ENCODE measurements at regions not wholly inside any gene's neighbourhood (a gene's known extent, or its start where the extent isn't known, plus 50 kb on each side); places are given as distances from the start of the nearest gene placed in this dataset.

GRCh38 chr11:23490557-23491235 is 630.4 kb upstream of the CCDC179 start:
- H3K4me3 ChIP-seq (ENCODE audit: low read depth, low read length), result no peak overlapping the region
- no peak for DNase-seq (ENCODE audit: low read depth)
- TF ChIP-seq CTCF (IDR thresholded peaks at IDR 0.05; ENCODE audit: insufficient read depth, low read length), result no peak

GRCh38 chr11:23494981-23495380 is 634.7 kb upstream of the CCDC179 start:
- H3K4me3 ChIP-seq (ENCODE audit: low read depth, low read length), result no peak overlapping the region
- no peak for DNase-seq (ENCODE audit: low read depth)
- TF ChIP-seq CTCF (IDR thresholded peaks at IDR 0.05; ENCODE audit: insufficient read depth, low read length), result no peak

- H3K4me3 ChIP-seq (ENCODE audit: low read depth, low read length), result no peak overlapping the region
- TF ChIP-seq CTCF (IDR thresholded peaks at IDR 0.05; ENCODE audit: insufficient read depth, low read length), result no peak
- DNase-seq (ENCODE audit: low read depth), result no peak
These were observed 636.1 kb upstream of the CCDC179 start for GRCh38 chr11:23496340-23496739.

- no peak overlapping the region for H3K4me3 ChIP-seq (ENCODE audit: low read depth, low read length)
- DNase-seq (ENCODE audit: low read depth), result no peak
- no peak for TF ChIP-seq CTCF (IDR thresholded peaks at IDR 0.05; ENCODE audit: insufficient read depth, low read length)
These were observed 636.8 kb upstream of the CCDC179 start for GRCh38 chr11:23497040-23497439.

- H3K4me3 ChIP-seq (ENCODE audit: low read depth, low read length), result no peak overlapping the region
- DNase-seq (ENCODE audit: low read depth), result no peak
- TF ChIP-seq CTCF (IDR thresholded peaks at IDR 0.05; ENCODE audit: insufficient read depth, low read length), result no peak
These were observed 642.1 kb upstream of the CCDC179 start for GRCh38 chr11:23502389-23502788.

- DNase-seq (ENCODE audit: low read depth), result no peak
- TF ChIP-seq CTCF (IDR thresholded peaks at IDR 0.05; ENCODE audit: insufficient read depth, low read length), result no peak
- H3K4me3 ChIP-seq (ENCODE audit: low read depth, low read length), result no peak overlapping the region
These were observed 642.6 kb upstream of the CCDC179 start for GRCh38 chr11:23502826-23503225.

- no peak for DNase-seq (ENCODE audit: low read depth)
- TF ChIP-seq CTCF (IDR thresholded peaks at IDR 0.05; ENCODE audit: insufficient read depth, low read length), result no peak
- no peak overlapping the region for H3K4me3 ChIP-seq (ENCODE audit: low read depth, low read length)
These were observed 648.7 kb upstream of the CCDC179 start for GRCh38 chr11:23509023-23509422.

Measured in fibroblast of the aortic adventitia (primary cell).